ENCODE measurements at regions not wholly inside any gene's neighbourhood (a gene's known extent, or its start where the extent isn't known, plus 50 kb on each side); places are given as distances from the start of the nearest gene placed in this dataset.

DNA sequence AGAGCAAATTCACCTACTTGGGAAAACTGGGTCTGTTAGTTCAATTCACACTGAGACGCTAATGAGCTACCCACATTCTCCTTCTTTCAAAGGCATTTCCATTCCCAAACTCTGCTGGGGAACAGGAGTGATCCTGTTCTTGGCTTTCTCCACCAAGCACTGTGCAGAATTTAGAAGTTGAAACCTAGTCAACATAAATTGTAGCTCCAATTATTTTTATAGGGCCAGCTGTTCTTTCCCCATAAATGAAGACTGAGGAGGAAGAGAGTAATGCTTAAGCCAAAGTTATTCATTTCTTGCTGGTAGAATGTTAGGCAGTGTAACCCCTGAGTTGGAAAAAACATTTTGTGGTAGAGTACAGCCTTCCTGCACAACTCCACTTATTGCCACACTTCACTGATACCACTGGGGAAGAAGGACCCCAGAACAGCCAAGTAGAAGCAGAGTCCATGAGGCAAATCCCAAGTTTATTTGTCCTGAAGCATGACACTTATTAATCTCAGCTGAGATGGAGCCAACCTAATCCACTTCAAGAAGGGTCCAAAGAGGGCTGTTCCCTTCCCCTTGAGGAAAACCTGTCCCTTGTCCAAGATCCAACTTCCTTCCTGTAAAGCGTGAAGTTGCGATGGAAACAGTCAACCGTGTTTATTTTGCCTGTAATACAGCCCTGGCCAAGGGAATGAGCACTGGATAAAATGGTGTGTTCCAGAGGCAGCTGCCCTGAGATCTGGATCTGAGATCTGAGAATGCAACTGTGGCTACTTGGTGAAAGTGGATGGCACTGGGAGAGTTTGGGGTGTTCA is 151.8 kb downstream of the TBX5 start:
- TF ChIP-seq, protein P1, sequence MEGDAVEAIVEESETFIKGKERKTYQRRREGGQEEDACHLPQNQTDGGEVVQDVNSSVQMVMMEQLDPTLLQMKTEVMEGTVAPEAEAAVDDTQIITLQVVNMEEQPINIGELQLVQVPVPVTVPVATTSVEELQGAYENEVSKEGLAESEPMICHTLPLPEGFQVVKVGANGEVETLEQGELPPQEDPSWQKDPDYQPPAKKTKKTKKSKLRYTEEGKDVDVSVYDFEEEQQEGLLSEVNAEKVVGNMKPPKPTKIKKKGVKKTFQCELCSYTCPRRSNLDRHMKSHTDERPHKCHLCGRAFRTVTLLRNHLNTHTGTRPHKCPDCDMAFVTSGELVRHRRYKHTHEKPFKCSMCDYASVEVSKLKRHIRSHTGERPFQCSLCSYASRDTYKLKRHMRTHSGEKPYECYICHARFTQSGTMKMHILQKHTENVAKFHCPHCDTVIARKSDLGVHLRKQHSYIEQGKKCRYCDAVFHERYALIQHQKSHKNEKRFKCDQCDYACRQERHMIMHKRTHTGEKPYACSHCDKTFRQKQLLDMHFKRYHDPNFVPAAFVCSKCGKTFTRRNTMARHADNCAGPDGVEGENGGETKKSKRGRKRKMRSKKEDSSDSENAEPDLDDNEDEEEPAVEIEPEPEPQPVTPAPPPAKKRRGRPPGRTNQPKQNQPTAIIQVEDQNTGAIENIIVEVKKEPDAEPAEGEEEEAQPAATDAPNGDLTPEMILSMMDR (IDR thresholded peaks at IDR 0.05) = no peak
- TF ChIP-seq POLR2A (IDR thresholded peaks at IDR 0.05) = no peak

Data from heart left ventricle (tissue), 13 donors.